Activated CD4-positive, CD25-positive, alpha-beta regulatory T cell treated with anti-CD3 and anti-CD28 coated beads, Interleukin-2, amount 50 U/mL, for 16 hours (primary cell): ENCODE measurements at regions not wholly inside any gene's neighbourhood (a gene's known extent, or its start where the extent isn't known, plus 50 kb on each side); places are given as distances from the start of the nearest gene placed in this dataset.
"Not testable (repeated sequence)": the region's sequence is repeated elsewhere in the genome, so short reads cannot be mapped to it uniquely, and the experiment has no call there.

Experiments
- DNase-seq: peaks from one replicate; pipeline ENCODE4 v3.0.0-alpha.2; 2020; ENCODE audit warnings: low read depth, low spot score

- no peak for DNase-seq
These were observed 317.8 kb upstream of the ADCY2 start for GRCh38 chr5:7078101-7078500.

GRCh38 chr5:7078901-7079300, 317.0 kb upstream of the ADCY2 start:
- no peak for DNase-seq

GRCh38 chr5:7080501-7080900, 315.4 kb upstream of the ADCY2 start:
- DNase-seq: no peak

- no peak for DNase-seq
These were observed 308.1 kb upstream of the ADCY2 start for GRCh38 chr5:7087719-7088297.

GRCh38 chr5:7088849-7089248, 307.1 kb upstream of the ADCY2 start:
- DNase-seq: no peak

GRCh38 chr5:7094626-7095025, 301.3 kb upstream of the ADCY2 start:
- DNase-seq: no peak

GRCh38 chr5:7096294-7096693, 299.6 kb upstream of the ADCY2 start:
- DNase-seq: no peak

GRCh38 chr5:7105358-7105757, 290.6 kb upstream of the ADCY2 start:
- no peak for DNase-seq

- DNase-seq: no peak
These were observed 278.0 kb upstream of the ADCY2 start for GRCh38 chr5:7117961-7118360.

GRCh38 chr5:7131680-7132079, 264.3 kb upstream of the ADCY2 start:
- DNase-seq: no peak

- no peak for DNase-seq
These were observed 249.1 kb upstream of the ADCY2 start for GRCh38 chr5:7146886-7147285.

- no peak for DNase-seq
These were observed 238.9 kb upstream of the ADCY2 start for GRCh38 chr5:7157083-7157482.

GRCh38 chr5:7169240-7169878, 226.6 kb upstream of the ADCY2 start:
- no peak for DNase-seq

GRCh38 chr5:7170785-7171184, 225.2 kb upstream of the ADCY2 start:
- DNase-seq: not testable (repeated sequence)

GRCh38 chr5:7179364-7179763, 216.6 kb upstream of the ADCY2 start:
- DNase-seq: no peak

GRCh38 chr5:7181841-7182240, 214.1 kb upstream of the ADCY2 start:
- DNase-seq: no peak

GRCh38 chr5:7185742-7186141, 210.2 kb upstream of the ADCY2 start:
- no peak for DNase-seq

GRCh38 chr5:7186818-7187217, 209.1 kb upstream of the ADCY2 start:
- no peak for DNase-seq

- no peak for DNase-seq
These were observed 205.2 kb upstream of the ADCY2 start for GRCh38 chr5:7190712-7191250.

- DNase-seq: no peak
These were observed 203.9 kb upstream of the ADCY2 start for GRCh38 chr5:7192016-7192415.

GRCh38 chr5:7202846-7203245, 193.1 kb upstream of the ADCY2 start:
- DNase-seq: no peak

GRCh38 chr5:7207979-7208378, 188.0 kb upstream of the ADCY2 start:
- no peak for DNase-seq

- no peak for DNase-seq
These were observed 187.0 kb upstream of the ADCY2 start for GRCh38 chr5:7208938-7209337.

- no peak for DNase-seq
These were observed 186.3 kb upstream of the ADCY2 start for GRCh38 chr5:7209658-7210057.
